KMS-11 (cell line): ENCODE measurements at regions not wholly inside any gene's neighbourhood (a gene's known extent, or its start where the extent isn't known, plus 50 kb on each side); places are given as distances from the start of the nearest gene placed in this dataset.

Source experiments
- H2AFZ ChIP-seq: fragments of 200-600 bp; sonication (generic); 2 replicates; pipeline ENCODE4 v1.6.1; 2016; ENCODE audit warnings: antibody characterized with exemption, mixed run types, low read depth
- H3K27ac ChIP-seq: fragments of 200-600 bp; sonication (generic); 2 replicates; pipeline ENCODE4 v1.6.1; 2016; ENCODE audit warnings: mild to moderate bottlenecking, mixed run types
- H3K27me3 ChIP-seq: fragments of 200-600 bp; sonication (generic); 2 replicates; pipeline ENCODE4 v1.6.1; 2017; ENCODE audit warnings: mild to moderate bottlenecking, low read depth, mixed run types, moderate library complexity; ENCODE audit not compliant: insufficient read depth
- H3K36me3 ChIP-seq: fragments of 200-600 bp; sonication (generic); 2 replicates; pipeline ENCODE4 v1.6.1; 2017; ENCODE audit warnings: mild to moderate bottlenecking, mixed run types; ENCODE audit not compliant: insufficient read depth
- H3K4me1 ChIP-seq: fragments of 200-600 bp; sonication (generic); 2 replicates; pipeline ENCODE4 v1.6.1; 2016; ENCODE audit warnings: mild to moderate bottlenecking, low read depth, mixed run types; ENCODE audit not compliant: poor library complexity, severe bottlenecking
- H3K4me2 ChIP-seq: fragments of 200-600 bp; sonication (generic); 2 replicates; pipeline ENCODE4 v1.7.0; 2016; ENCODE audit warnings: mild to moderate bottlenecking, mixed run types
- H3K4me3 ChIP-seq: fragments of 200-600 bp; sonication (generic); IDR thresholded peaks from 2 replicates; pipeline ENCODE4 v1.6.1; 2017; ENCODE audit warnings: low read depth, low read length, mixed read lengths; ENCODE audit not compliant: insufficient read depth
- H3K79me2 ChIP-seq: fragments of 200-600 bp; sonication (generic); 2 replicates; pipeline ENCODE4 v1.6.1; 2016; ENCODE audit warnings: low read depth, mixed run types; ENCODE audit not compliant: insufficient read depth
- H3K9ac ChIP-seq: fragments of 200-600 bp; sonication (generic); 2 replicates; pipeline ENCODE4 v1.6.1; 2016; ENCODE audit warnings: mild to moderate bottlenecking, mixed run types
- H4K20me1 ChIP-seq: fragments of 200-600 bp; sonication (generic); 2 replicates; pipeline ENCODE4 v1.6.1; 2016; ENCODE audit warnings: mild to moderate bottlenecking, mixed run types; ENCODE audit not compliant: insufficient read depth
- CTCF ChIP-seq: fragments of 200-600 bp; sonication (generic); conservative IDR thresholded peaks from 2 replicates; pipeline ENCODE4 v1.6.1; 2017; ENCODE audit warnings: low read depth, mild to moderate bottlenecking, antibody characterized with exemption, low read length, moderate library complexity, mixed read lengths

GRCh38 chr2:220665108-220665471 lies 907.0 kb downstream of the EPHA4 start:
- Histone ChIP-seq H3K27me3 (no peaks in the 10 kb centered on the region), H3K4me2 (no peak overlapping the region), H3K79me2 (no peaks in the 10 kb centered on the region), H2AFZ (no peak overlapping the region), H3K36me3 (no peaks in the 10 kb centered on the region), H4K20me1 (no peaks in the 10 kb centered on the region), H3K4me3 (no peak overlapping the region), H3K9ac (no peak overlapping the region), H3K27ac (no peak overlapping the region), H3K4me1 (no peaks in the 10 kb centered on the region)
- no peak for TF ChIP-seq CTCF

- no peak for TF ChIP-seq CTCF
- Histone ChIP-seq H3K36me3 (no peaks in the 10 kb centered on the region), H3K4me2 (no peak overlapping the region), H3K27me3 (no peaks in the 10 kb centered on the region), H3K4me1 (no peaks in the 10 kb centered on the region), H4K20me1 (no peaks in the 10 kb centered on the region), H2AFZ (no peak overlapping the region), H3K79me2 (no peaks in the 10 kb centered on the region), H3K27ac (no peak overlapping the region), H3K9ac (no peak overlapping the region), H3K4me3 (no peak overlapping the region)
These were observed 902.8 kb downstream of the EPHA4 start for GRCh38 chr2:220669324-220669723.

- no peaks in the 10 kb centered on the region for H3K27me3 ChIP-seq
- H3K27ac ChIP-seq = no peak overlapping the region
- no peaks in the 10 kb centered on the region for H3K4me1 ChIP-seq
- no peaks in the 10 kb centered on the region for H4K20me1 ChIP-seq
- no peak overlapping the region for H3K4me2 ChIP-seq
- H3K36me3 ChIP-seq = no peaks in the 10 kb centered on the region
- no peak for TF ChIP-seq CTCF
- H3K9ac ChIP-seq = no peak overlapping the region
- H3K79me2 ChIP-seq = no peaks in the 10 kb centered on the region
- H3K4me3 ChIP-seq = no peak overlapping the region
- no peak overlapping the region for H2AFZ ChIP-seq
These were observed 901.6 kb downstream of the EPHA4 start for GRCh38 chr2:220670511-220670910.

- Histone ChIP-seq H2AFZ (no peak overlapping the region), H3K4me3 (no peak overlapping the region), H3K36me3 (no peaks in the 10 kb centered on the region)
These were observed 898.8 kb downstream of the EPHA4 start for GRCh38 chr2:220673151-220673874.

More at GRCh38 chr2:220673151-220673874, 898.8 kb downstream of the EPHA4 start:
- H3K4me2 ChIP-seq = no peak overlapping the region
- H3K79me2 ChIP-seq = no peaks in the 10 kb centered on the region
- H4K20me1 ChIP-seq = no peaks in the 10 kb centered on the region
- no peak for TF ChIP-seq CTCF
- H3K27ac ChIP-seq = no peak overlapping the region
- no peaks in the 10 kb centered on the region for H3K27me3 ChIP-seq
- no peaks in the 10 kb centered on the region for H3K4me1 ChIP-seq
- no peak overlapping the region for H3K9ac ChIP-seq
